ENCODE measurements at regions not wholly inside any gene's neighbourhood (a gene's known extent, or its start where the extent isn't known, plus 50 kb on each side); places are given as distances from the start of the nearest gene placed in this dataset.
A peak's percentile ranks its signal among the peaks of the same experiment; 100 is the strongest.

- Histone ChIP-seq H2AFZ (ENCODE audit: insufficient read depth, low read depth, low read length, poor library complexity, severe bottlenecking) (no peak overlapping the region), H3K4me2 (replicated peaks; ENCODE audit: extremely low read depth, low read length, poor library complexity, severe bottlenecking) (no peak overlapping the region), H3K79me2 (ENCODE audit: insufficient read depth, low read length) (no peaks in the 10 kb centered on the region), H3K9ac (ENCODE audit: insufficient read depth, low read length, poor library complexity, severe bottlenecking) (no peak overlapping the region), H4K20me1 (ENCODE audit: insufficient read depth, low read length) (no peaks in the 10 kb centered on the region), H3K36me3 (replicated peaks in 1 of 2; ENCODE audit: control insufficient read depth in 1 of 2, insufficient read depth in 2 of 2, low read length in 2 of 2) (no peaks in the 10 kb centered on the region), H3K9me3 (replicated peaks in 1 of 2; ENCODE audit: control insufficient read depth in 1 of 2, insufficient read depth in 1 of 2, low read length in 2 of 2) (no peaks in the 10 kb centered on the region), H3K27me3 (ENCODE audit: control insufficient read depth in 2 of 2, insufficient read depth in 2 of 2, low read length in 2 of 2) (no peaks in the 10 kb centered on the region), H3K4me1 (ENCODE audit: control insufficient read depth in 1 of 2, insufficient read depth in 2 of 2, low read length in 2 of 2) (peaks cover 41 to 52% of the 10 kb centered on the region in 2 donors), H3K27ac (ENCODE audit: low read depth in 1 of 2, low read length in 2 of 2) (no peak overlapping the region), H3K4me3 (replicated peaks in 1 of 3; ENCODE audit: low read depth in 2 of 3, low read length in 3 of 3) (no peak overlapping the region)
- peak overlapping the region in 3 of 7 donors; percentile 18 to 77 (median 74) for H3K27ac Mint-ChIP-seq
- peaks cover under 1 to 5% of the 10 kb centered on the region in 2 donors for H3K36me3 Mint-ChIP-seq
- TF ChIP-seq, protein P1, sequence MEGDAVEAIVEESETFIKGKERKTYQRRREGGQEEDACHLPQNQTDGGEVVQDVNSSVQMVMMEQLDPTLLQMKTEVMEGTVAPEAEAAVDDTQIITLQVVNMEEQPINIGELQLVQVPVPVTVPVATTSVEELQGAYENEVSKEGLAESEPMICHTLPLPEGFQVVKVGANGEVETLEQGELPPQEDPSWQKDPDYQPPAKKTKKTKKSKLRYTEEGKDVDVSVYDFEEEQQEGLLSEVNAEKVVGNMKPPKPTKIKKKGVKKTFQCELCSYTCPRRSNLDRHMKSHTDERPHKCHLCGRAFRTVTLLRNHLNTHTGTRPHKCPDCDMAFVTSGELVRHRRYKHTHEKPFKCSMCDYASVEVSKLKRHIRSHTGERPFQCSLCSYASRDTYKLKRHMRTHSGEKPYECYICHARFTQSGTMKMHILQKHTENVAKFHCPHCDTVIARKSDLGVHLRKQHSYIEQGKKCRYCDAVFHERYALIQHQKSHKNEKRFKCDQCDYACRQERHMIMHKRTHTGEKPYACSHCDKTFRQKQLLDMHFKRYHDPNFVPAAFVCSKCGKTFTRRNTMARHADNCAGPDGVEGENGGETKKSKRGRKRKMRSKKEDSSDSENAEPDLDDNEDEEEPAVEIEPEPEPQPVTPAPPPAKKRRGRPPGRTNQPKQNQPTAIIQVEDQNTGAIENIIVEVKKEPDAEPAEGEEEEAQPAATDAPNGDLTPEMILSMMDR (IDR thresholded peaks at IDR 0.05), result no peak
- peaks cover 0 to 3% (median 0%) of the 10 kb centered on the region in 3 donors for H3K27me3 Mint-ChIP-seq (ENCODE audit: low read depth in 3 of 3)
- DNase-seq, result no peak
- H3K4me3 Mint-ChIP-seq, result no peak overlapping the region
- H3K9me3 Mint-ChIP-seq, result peaks cover 0 to 6% (median 0%) of the 10 kb centered on the region in 7 donors
- intact Hi-C loops (cut with micrococcal nuclease), result no loop called here
- H3K4me1 Mint-ChIP-seq, result peaks cover 49% of the 10 kb centered on the region
- WGBS (ENCODE audit: insufficient coverage), result no CpG with 5 or more reads among the region's 5 CpGs
Measured at GRCh38 chr21:15219039-15219438, 154.2 kb upstream of the NRIP1 start.

- H3K36me3 ChIP-seq (replicated peaks in 1 of 2; ENCODE audit: control insufficient read depth in 1 of 2, insufficient read depth in 2 of 2, low read length in 2 of 2), result no peaks in the 10 kb centered on the region
- TF ChIP-seq, protein P1 (IDR thresholded peaks at IDR 0.05), result no peak
- Mint-ChIP-seq H3K27me3 (ENCODE audit: low read depth in 3 of 3) (peaks cover 0 to 3% (median 0%) of the 10 kb centered on the region in 3 donors), H3K9me3 (peaks cover 0 to 7% (median 0%) of the 10 kb centered on the region in 7 donors), H3K4me1 (peaks cover 57% of the 10 kb centered on the region), H3K4me3 (peak overlapping the region; percentile 32 to 77), H3K27ac (peak overlapping the region in 5 of 7 donors; percentile 47 to 84 (median 77)), H3K36me3 (peaks cover 2 to 5% of the 10 kb centered on the region in 2 donors)
- H3K79me2 ChIP-seq (ENCODE audit: insufficient read depth, low read length), result no peaks in the 10 kb centered on the region
- peak in 2 of 3 donors; percentile 18 to 45 for DNase-seq
- H2AFZ ChIP-seq (ENCODE audit: insufficient read depth, low read depth, low read length, poor library complexity, severe bottlenecking), result no peak overlapping the region
- no peaks in the 10 kb centered on the region for H3K9me3 ChIP-seq (replicated peaks in 1 of 2; ENCODE audit: control insufficient read depth in 1 of 2, insufficient read depth in 1 of 2, low read length in 2 of 2)
- H3K27me3 ChIP-seq (ENCODE audit: control insufficient read depth in 2 of 2, insufficient read depth in 2 of 2, low read length in 2 of 2), result no peaks in the 10 kb centered on the region
- peak overlapping the region; percentile 21 for H3K4me2 ChIP-seq (replicated peaks; ENCODE audit: extremely low read depth, low read length, poor library complexity, severe bottlenecking)
- H3K4me3 ChIP-seq (replicated peaks in 1 of 3; ENCODE audit: low read depth in 2 of 3, low read length in 3 of 3), result no peak overlapping the region
- peak overlapping the region in 1 of 2 donors; percentile 15 for H3K27ac ChIP-seq (ENCODE audit: low read depth in 1 of 2, low read length in 2 of 2)
- no peaks in the 10 kb centered on the region for H4K20me1 ChIP-seq (ENCODE audit: insufficient read depth, low read length)
- peaks cover 49 to 61% of the 10 kb centered on the region in 2 donors for H3K4me1 ChIP-seq (ENCODE audit: control insufficient read depth in 1 of 2, insufficient read depth in 2 of 2, low read length in 2 of 2)
- H3K9ac ChIP-seq (ENCODE audit: insufficient read depth, low read length, poor library complexity, severe bottlenecking), result no peak overlapping the region
- 60% methylated on average over 1 of the region's 6 CpGs for WGBS (ENCODE audit: insufficient coverage)
- intact Hi-C loops (cut with micrococcal nuclease), result loop anchor here (5.0 to 10.0 kb wide), 4 partner anchors 153 to 675 kb away; partner anchors contain the start of genes NRIP1 (in 1 of the 2) and SAMSN1 (in 1 of the 2)
Measured at GRCh38 chr21:15219894-15220293, 155.1 kb upstream of the NRIP1 start.

Measured in CD14-positive monocyte (primary cell).